Neural crest cell (in vitro differentiated cells): ENCODE measurements at regions not wholly inside any gene's neighbourhood (a gene's known extent, or its start where the extent isn't known, plus 50 kb on each side); places are given as distances from the start of the nearest gene placed in this dataset.

Experiments
- DNase-seq: peaks from one replicate; pipeline ENCODE4 v3.0.0; 2021; ENCODE audit warnings: low read depth, mixed read lengths, low spot score
- H3K27ac Mint-ChIP-seq: one replicate; pipeline ENCODE4 v1.8.0; 2021; ENCODE audit warnings: mild to moderate bottlenecking, mixed read lengths; ENCODE audit not compliant: unreplicated experiment
- H3K27me3 Mint-ChIP-seq: 2 replicates; pipeline ENCODE4 v1.8.0; 2021; ENCODE audit warnings: low read depth, mild to moderate bottlenecking, mixed read lengths
- H3K36me3 Mint-ChIP-seq: 2 replicates; pipeline ENCODE4 v1.8.0; 2021; ENCODE audit warnings: low read depth, mild to moderate bottlenecking, mixed read lengths
- H3K4me1 Mint-ChIP-seq: 2 replicates; pipeline ENCODE4 v1.8.0; 2021; ENCODE audit warnings: mixed read lengths
- H3K4me3 Mint-ChIP-seq: one replicate; pipeline ENCODE4 v1.8.0; 2021; ENCODE audit warnings: mild to moderate bottlenecking, mixed read lengths
- H3K9me3 Mint-ChIP-seq: 2 replicates; pipeline ENCODE4 v1.8.0; 2021; ENCODE audit warnings: mixed read lengths
- CTCF ChIP-seq: fragments of 200-600 bp; sonication (generic); conservative IDR thresholded peaks from 2 replicates; pipeline ENCODE4 v1.5.0; 2021; ENCODE audit warnings: antibody characterized with exemption, mild to moderate bottlenecking

- Mint-ChIP-seq H3K27ac (no peak overlapping the region), H3K36me3 (no peaks in the 10 kb centered on the region), H3K4me3 (no peak overlapping the region), H3K9me3 (no peaks in the 10 kb centered on the region), H3K27me3 (no peaks in the 10 kb centered on the region), H3K4me1 (peaks cover 9% of the 10 kb centered on the region)
- no peak for DNase-seq
- TF ChIP-seq CTCF = no peak
Observed at GRCh38 chr6:142700032-142700431, 244.9 kb downstream of the HIVEP2 start.

- peaks cover 9% of the 10 kb centered on the region for H3K4me1 Mint-ChIP-seq
- H3K27me3 Mint-ChIP-seq = no peaks in the 10 kb centered on the region
- TF ChIP-seq CTCF = no peak
- no peaks in the 10 kb centered on the region for H3K9me3 Mint-ChIP-seq
- DNase-seq = no peak
- no peak overlapping the region for H3K4me3 Mint-ChIP-seq
- no peaks in the 10 kb centered on the region for H3K36me3 Mint-ChIP-seq
- no peak overlapping the region for H3K27ac Mint-ChIP-seq
Observed at GRCh38 chr6:142700671-142701312, 244.2 kb downstream of the HIVEP2 start.
